Neural progenitor cell (in vitro differentiated cells): ENCODE measurements at regions not wholly inside any gene's neighbourhood (a gene's known extent, or its start where the extent isn't known, plus 50 kb on each side); places are given as distances from the start of the nearest gene placed in this dataset.

Experiments
- DNase-seq: peaks from one replicate; pipeline ENCODE4 v3.0.0-alpha.2; 2016; ENCODE audit warnings: low spot score
- H2AFZ ChIP-seq: fragments of 200-600 bp; sonication (generic); replicated peaks from 2 replicates; pipeline ENCODE4 v1.6.1; 2016; ENCODE audit warnings: antibody characterized with exemption
- H3F3A ChIP-seq: fragments of 200-600 bp; sonication (generic); 2 replicates; pipeline ENCODE4 v1.6.1; 2016; ENCODE audit warnings: antibody characterized with exemption, low read depth
- H3K27ac ChIP-seq: fragments of 200-600 bp; sonication (generic); 2 replicates; pipeline ENCODE4 v1.5.1; 2016; ENCODE audit warnings: mild to moderate bottlenecking
- H3K27me3 ChIP-seq: fragments of 200-600 bp; sonication (generic); 2 replicates; pipeline ENCODE4 v1.6.1; 2016; ENCODE audit warnings: mild to moderate bottlenecking, moderate library complexity
- H3K36me3 ChIP-seq: fragments of 200-600 bp; sonication (generic); 2 replicates; pipeline ENCODE4 v1.5.1; 2016
- H3K4me1 ChIP-seq: fragments of 200-600 bp; sonication (generic); 2 replicates; pipeline ENCODE4 v1.6.1; 2016; ENCODE audit warnings: mixed run types
- H3K4me2 ChIP-seq: fragments of 200-600 bp; sonication (generic); 2 replicates; pipeline ENCODE4 v1.6.1; 2016
- H3K4me3 ChIP-seq: fragments of 200-600 bp; sonication (generic); 2 replicates; pipeline ENCODE4 v1.5.1; 2016
- H3K79me2 ChIP-seq: fragments of 200-600 bp; sonication (generic); 2 replicates; pipeline ENCODE4 v1.6.1; 2016; ENCODE audit warnings: low read depth
- H3K9ac ChIP-seq: fragments of 200-600 bp; sonication (generic); 2 replicates; pipeline ENCODE4 v1.6.1; 2016
- H3K9me3 ChIP-seq: fragments of 200-600 bp; sonication (generic); 2 replicates; pipeline ENCODE4 v1.5.1; 2016; ENCODE audit warnings: low read depth
- H4K20me1 ChIP-seq: fragments of 200-600 bp; sonication (generic); 2 replicates; pipeline ENCODE4 v1.6.1; 2016; ENCODE audit warnings: low read depth
- H3K27ac Mint-ChIP-seq: 3 replicates; pipeline ENCODE4 v1.8.0; 2021; ENCODE audit warnings: mixed read lengths
- H3K27me3 Mint-ChIP-seq: 2 replicates; pipeline ENCODE4 v1.8.0; 2022; ENCODE audit warnings: low read depth, mild to moderate bottlenecking, inconsistent platforms, moderate library complexity, mixed read lengths; ENCODE audit not compliant: insufficient read depth
- H3K36me3 Mint-ChIP-seq: 3 replicates; pipeline ENCODE4 v1.8.0; 2021; ENCODE audit warnings: mixed read lengths
- H3K4me1 Mint-ChIP-seq: 3 replicates; pipeline ENCODE4 v1.8.0; 2021; ENCODE audit warnings: mixed read lengths
- H3K4me3 Mint-ChIP-seq: 3 replicates; pipeline ENCODE4 v1.8.0; 2021; ENCODE audit warnings: mild to moderate bottlenecking, moderate library complexity, mixed read lengths
- H3K9me3 Mint-ChIP-seq: 3 replicates; pipeline ENCODE4 v1.8.0; 2020; ENCODE audit warnings: mixed read lengths
- CTCF ChIP-seq: fragments of 200-600 bp; sonication (generic); IDR thresholded peaks from 2 replicates; pipeline ENCODE4 v1.5.1; 2017; ENCODE audit warnings: antibody characterized with exemption, mild to moderate bottlenecking
- EZH2 ChIP-seq: fragments of 200-600 bp; sonication (generic); IDR thresholded peaks from 2 replicates; pipeline ENCODE4 v1.6.1; 2017; ENCODE audit warnings: antibody characterized with exemption, mild to moderate bottlenecking, moderate library complexity
- EZH2phosphoT487 ChIP-seq: fragments of 200-600 bp; sonication (generic); IDR thresholded peaks from 2 replicates; pipeline ENCODE4 v1.6.1; 2017; ENCODE audit warnings: antibody characterized with exemption

DNA sequence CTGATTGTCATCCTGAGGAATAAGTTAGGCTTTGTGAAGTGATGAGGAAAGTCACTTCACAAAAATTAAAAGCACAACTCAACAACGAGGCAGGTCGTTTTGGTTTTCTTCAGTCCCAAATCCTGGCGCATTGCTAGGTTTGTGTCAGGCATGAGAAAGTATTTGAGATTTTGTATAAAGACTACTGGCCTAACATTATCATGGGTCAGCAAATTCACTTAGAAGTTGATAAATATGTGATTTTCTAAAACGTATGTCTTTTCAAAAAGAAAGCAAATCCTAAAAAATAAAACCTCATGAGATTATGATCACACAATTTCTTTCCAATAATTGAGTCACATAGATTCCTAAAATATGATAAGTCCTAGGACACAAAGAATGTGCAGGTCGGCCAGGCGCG is 395.8 kb upstream of the RORA start:
- Histone ChIP-seq H4K20me1 (no peaks in the 10 kb centered on the region), H3K36me3 (no peaks in the 10 kb centered on the region), H3K9ac (no peak overlapping the region), H2AFZ (no peak overlapping the region), H3K27me3 (no peaks in the 10 kb centered on the region), H3K79me2 (no peaks in the 10 kb centered on the region), H3K4me3 (no peak overlapping the region), H3K4me1 (no peaks in the 10 kb centered on the region), H3K9me3 (no peaks in the 10 kb centered on the region), H3K4me2 (no peak overlapping the region), H3K27ac (no peak overlapping the region), H3F3A (no peaks in the 10 kb centered on the region)
- Mint-ChIP-seq H3K27me3 (no peaks in the 10 kb centered on the region), H3K4me3 (no peak overlapping the region), H3K36me3 (no peaks in the 10 kb centered on the region), H3K9me3 (no peaks in the 10 kb centered on the region), H3K4me1 (peaks cover 9% of the 10 kb centered on the region), H3K27ac (no peak overlapping the region)
- TF ChIP-seq EZH2phosphoT487 (no peak), EZH2 (no peak), CTCF (no peak)
- DNase-seq, result no peak

DNA sequence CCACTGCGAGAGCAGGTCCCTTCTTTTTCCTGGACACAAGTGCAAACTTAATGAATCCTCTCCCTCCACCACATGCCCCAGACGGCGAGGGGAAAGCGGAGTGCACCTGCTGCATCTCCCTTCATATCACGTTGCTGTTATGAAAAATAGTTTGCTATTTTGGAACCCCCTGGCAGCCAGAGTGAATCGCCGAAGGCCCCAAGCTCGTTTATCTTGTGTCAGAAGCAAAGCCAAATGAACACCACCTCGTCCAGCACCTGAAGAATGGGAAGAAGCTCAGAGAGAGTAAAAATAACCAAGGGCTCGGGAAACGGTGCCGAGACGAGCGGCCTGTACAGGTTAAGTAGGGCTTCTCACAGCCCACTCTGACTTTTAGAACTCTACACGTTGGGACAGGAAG is 394.6 kb upstream of the RORA start:
- Histone ChIP-seq H3K27me3 (no peaks in the 10 kb centered on the region), H3K36me3 (no peaks in the 10 kb centered on the region), H3K9ac (no peak overlapping the region), H3F3A (no peaks in the 10 kb centered on the region), H3K27ac (no peak overlapping the region), H3K9me3 (no peaks in the 10 kb centered on the region), H4K20me1 (no peaks in the 10 kb centered on the region), H2AFZ (no peak overlapping the region), H3K79me2 (no peaks in the 10 kb centered on the region), H3K4me3 (no peak overlapping the region), H3K4me1 (no peaks in the 10 kb centered on the region), H3K4me2 (no peak overlapping the region)
- Mint-ChIP-seq H3K27me3 (no peaks in the 10 kb centered on the region), H3K4me1 (peaks cover 9% of the 10 kb centered on the region), H3K36me3 (no peaks in the 10 kb centered on the region), H3K9me3 (peaks cover under 1% of the 10 kb centered on the region), H3K27ac (no peak overlapping the region), H3K4me3 (no peak overlapping the region)
- DNase-seq, result no peak
- no peak for TF ChIP-seq CTCF
- no peak for TF ChIP-seq EZH2phosphoT487
- no peak for TF ChIP-seq EZH2

DNA sequence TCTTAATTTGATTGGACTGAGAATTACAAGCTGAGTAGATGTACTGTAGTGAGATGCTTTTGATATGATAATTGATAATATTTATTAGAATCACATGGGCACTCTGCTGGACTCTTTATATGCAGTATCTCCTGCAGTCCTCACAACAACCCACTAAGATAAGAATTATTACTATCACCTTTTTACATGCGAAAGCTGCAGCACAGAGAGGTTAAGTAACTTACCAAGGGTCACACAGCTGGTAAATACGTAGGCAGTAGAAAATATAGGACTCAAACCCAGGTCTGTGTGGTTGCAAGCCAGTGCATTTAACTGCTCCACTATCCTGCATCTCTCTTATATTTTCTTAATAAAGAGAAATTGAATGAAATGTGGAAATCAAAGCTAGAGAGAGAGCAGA is 392.8 kb upstream of the RORA start:
- Mint-ChIP-seq H3K9me3 (peaks cover 11% of the 10 kb centered on the region), H3K4me1 (peaks cover 9% of the 10 kb centered on the region), H3K27me3 (no peaks in the 10 kb centered on the region), H3K27ac (no peak overlapping the region), H3K4me3 (no peak overlapping the region), H3K36me3 (no peaks in the 10 kb centered on the region)
- Histone ChIP-seq H3K27me3 (no peaks in the 10 kb centered on the region), H3K4me2 (no peak overlapping the region), H4K20me1 (no peaks in the 10 kb centered on the region), H3K4me1 (no peaks in the 10 kb centered on the region), H3K9me3 (peaks cover 6% of the 10 kb centered on the region), H3K9ac (no peak overlapping the region), H3K36me3 (no peaks in the 10 kb centered on the region), H3K27ac (no peak overlapping the region), H2AFZ (no peak overlapping the region), H3F3A (no peaks in the 10 kb centered on the region), H3K4me3 (no peak overlapping the region), H3K79me2 (no peaks in the 10 kb centered on the region)
- TF ChIP-seq EZH2phosphoT487, result no peak
- TF ChIP-seq CTCF, result no peak
- TF ChIP-seq EZH2, result no peak
- DNase-seq, result no peak

GRCh38 chr15:61621146-61621545 is 392.0 kb upstream of the RORA start:
- TF ChIP-seq EZH2phosphoT487, result no peak
- TF ChIP-seq CTCF, result peak; percentile 86
- H3K27ac Mint-ChIP-seq, result no peak overlapping the region

More at GRCh38 chr15:61621146-61621545, 392.0 kb upstream of the RORA start:
- Mint-ChIP-seq H3K4me3 (no peak overlapping the region), H3K9me3 (peaks cover 11% of the 10 kb centered on the region), H3K4me1 (peaks cover 9% of the 10 kb centered on the region), H3K27me3 (no peaks in the 10 kb centered on the region), H3K36me3 (no peaks in the 10 kb centered on the region)
- Histone ChIP-seq H3K4me2 (no peak overlapping the region), H3F3A (no peaks in the 10 kb centered on the region), H3K27me3 (no peaks in the 10 kb centered on the region), H3K4me1 (no peaks in the 10 kb centered on the region), H3K9ac (no peak overlapping the region), H3K79me2 (no peaks in the 10 kb centered on the region), H4K20me1 (no peaks in the 10 kb centered on the region), H3K4me3 (no peak overlapping the region), H2AFZ (no peak overlapping the region), H3K36me3 (no peaks in the 10 kb centered on the region), H3K9me3 (peaks cover 6% of the 10 kb centered on the region), H3K27ac (no peak overlapping the region)
- DNase-seq, result peak; percentile 69
